Middle frontal gyrus (tissue), 1 donor: ENCODE measurements at regions not wholly inside any gene's neighbourhood (a gene's known extent, or its start where the extent isn't known, plus 50 kb on each side); places are given as distances from the start of the nearest gene placed in this dataset.
"Not testable (repeated sequence)": the region's sequence is repeated elsewhere in the genome, so short reads cannot be mapped to it uniquely, and the experiment has no call there.

Experiments used
- DNase-seq: peaks from one replicate; pipeline ENCODE4 v3.0.0-alpha.2; 2015; ENCODE audit warnings: low spot score; ENCODE audit errors: extremely low spot score

DNA sequence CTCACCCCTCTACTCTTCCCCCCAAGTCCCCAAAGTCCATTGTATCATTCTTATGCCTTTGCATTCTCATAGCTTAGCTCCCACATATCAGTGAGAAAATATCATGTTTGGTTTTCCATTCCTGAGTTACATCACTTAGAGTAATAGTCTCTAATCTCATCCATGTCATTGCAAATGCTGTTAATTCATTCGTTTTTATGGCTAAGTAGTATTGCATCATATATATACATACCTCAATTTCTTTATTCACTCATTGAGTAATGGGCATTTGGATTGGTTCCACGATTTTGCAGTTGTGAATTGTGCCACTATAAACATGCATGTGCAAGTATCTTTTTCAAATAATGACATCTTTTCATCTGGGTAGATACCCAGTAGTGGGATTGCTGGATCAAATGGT, 596.3 kb upstream of the RBFOX1 start:
- not testable (repeated sequence) for DNase-seq

DNA sequence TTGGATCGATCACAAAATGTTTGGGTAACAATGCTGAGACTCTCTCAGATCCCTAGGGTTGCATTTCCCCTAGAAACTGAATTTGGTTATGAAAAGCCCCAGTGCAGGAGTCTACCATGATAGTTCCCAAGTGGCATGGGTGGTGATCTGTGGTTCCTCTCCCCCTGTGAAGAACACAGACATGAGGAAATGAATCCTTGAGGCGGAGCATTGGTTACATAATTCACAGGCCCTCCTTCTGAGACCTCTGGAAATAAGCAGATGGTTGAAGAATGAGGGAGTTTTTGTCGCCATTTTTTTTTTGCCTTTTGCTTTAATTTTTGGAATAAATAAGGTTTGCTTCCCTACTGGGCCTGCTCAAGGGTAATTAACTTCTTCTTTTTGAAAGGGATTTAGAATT, 597.0 kb upstream of the RBFOX1 start:
- DNase-seq = no peak

GRCh38 chr16:6732166-6732565, 600.5 kb upstream of the RBFOX1 start:
- DNase-seq = no peak

- DNase-seq = no peak
These were observed 604.3 kb upstream of the RBFOX1 start for GRCh38 chr16:6728381-6728780.

DNA sequence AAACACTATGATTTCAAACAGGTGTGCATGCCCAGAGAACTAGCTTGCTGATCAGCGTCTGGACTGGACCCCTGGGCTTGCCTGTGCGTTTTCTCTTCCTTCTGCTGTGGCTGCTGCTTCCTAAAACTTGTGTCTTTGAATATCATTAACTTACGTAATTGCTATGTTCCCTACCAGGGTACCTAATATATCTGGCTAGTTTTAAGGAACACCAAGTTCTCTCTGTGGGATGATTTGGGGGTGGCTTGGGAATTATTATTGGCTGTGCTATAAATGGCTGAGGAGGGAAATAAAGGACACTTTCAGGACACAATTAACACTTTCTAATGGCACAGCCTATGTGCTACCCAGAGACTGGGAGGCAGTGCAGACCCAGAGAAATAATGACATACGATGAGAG, 606.0 kb upstream of the RBFOX1 start:
- no peak for DNase-seq

DNA sequence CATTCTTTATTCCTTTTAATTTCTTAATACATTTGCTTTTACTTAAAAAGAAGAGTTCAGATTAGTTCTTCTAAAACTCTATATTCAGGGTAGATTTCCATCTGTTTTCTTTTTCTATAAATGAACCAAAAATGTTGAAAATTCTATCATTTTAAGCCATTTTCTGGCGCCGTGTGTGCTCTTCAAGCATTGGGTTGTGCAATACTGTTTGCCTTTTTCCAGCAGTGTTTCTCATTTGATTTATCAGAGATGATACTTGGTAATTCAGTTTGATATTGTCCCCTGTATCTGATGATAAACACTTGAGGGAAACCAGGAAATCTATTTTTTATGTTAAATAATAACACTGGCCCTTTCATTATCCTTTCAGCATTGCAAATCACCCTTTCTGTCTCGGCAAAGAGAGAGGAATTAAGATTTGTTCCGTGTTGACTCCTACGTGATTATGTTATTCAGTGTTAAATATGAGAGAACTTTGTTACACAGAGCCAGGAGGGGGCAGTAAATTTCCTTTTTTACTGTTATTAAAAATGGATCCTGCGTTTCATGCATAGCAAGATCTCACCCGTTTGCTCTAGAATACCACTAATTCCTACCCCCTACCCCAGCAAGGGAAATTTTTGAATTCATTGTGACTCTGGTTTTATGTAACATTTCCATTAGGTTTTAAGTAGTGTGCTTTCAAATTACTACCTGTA, 606.9 kb upstream of the RBFOX1 start:
- DNase-seq = no peak

DNA sequence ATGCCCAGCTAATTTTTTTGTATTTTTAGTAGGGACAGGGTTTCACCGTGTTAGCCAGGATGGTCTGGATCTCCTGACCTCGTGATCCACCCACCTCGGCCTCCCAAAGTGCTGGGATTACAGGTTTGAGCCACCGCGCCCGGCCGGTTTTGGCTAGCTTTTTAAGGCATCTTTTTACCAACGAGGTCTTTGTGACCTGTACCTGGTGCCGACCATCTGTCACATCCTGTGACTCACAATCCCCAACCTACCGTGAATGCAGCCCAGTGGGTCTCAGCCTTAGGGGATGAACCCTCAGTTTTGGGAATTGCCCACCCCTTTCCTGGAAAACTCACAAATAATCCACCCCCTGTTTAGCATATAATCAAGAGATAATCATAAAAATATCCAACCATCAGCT, 607.4 kb upstream of the RBFOX1 start:
- DNase-seq = not testable (repeated sequence)

DNA sequence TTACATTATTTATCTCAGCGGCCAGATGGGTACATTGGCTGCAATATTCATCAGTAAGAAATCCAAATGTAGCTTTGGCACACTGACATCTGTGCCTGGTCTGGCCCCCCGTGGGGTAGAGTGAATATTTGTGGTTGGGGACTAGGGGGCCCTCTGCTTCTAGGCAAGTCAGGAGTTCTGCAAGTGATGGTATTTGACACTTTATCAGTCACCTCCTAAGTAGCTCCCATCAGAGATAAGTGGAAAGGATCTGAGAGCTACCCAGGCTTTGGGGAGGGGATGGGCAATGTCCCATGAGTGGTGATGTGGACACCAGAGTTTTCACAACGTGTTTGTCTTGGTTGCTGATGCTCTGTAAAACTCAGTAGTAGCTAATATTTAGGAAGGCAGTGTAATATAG, 609.9 kb upstream of the RBFOX1 start:
- DNase-seq = no peak

- no peak for DNase-seq
These were observed 618.1 kb upstream of the RBFOX1 start for GRCh38 chr16:6714510-6714909.

GRCh38 chr16:6709736-6710135, 622.9 kb upstream of the RBFOX1 start:
- DNase-seq = no peak

- DNase-seq = no peak
These were observed 623.9 kb upstream of the RBFOX1 start for GRCh38 chr16:6708576-6709215.

- no peak for DNase-seq
These were observed 628.2 kb upstream of the RBFOX1 start for GRCh38 chr16:6704306-6704930.

DNA sequence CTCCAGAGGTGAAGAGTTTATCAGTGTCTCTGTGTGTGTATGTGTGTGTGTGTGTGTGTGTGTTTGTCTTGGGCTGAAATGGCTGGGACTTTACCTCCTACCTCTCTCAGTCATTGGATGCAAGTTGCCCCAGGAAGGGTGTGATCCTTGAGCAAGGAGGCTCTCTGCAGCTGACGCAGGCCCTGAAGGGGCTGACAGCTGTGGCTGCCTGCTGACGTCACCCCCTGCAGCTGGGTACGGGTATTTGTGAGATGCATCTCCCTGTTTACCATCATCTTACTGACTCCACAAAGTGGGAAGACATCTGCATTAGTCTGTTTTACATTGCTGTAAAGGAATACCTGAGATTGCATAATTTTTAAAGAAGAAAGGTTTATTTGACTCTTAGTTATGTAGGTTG, 631.5 kb upstream of the RBFOX1 start:
- no peak for DNase-seq

GRCh38 chr16:6698548-6698947, 634.1 kb upstream of the RBFOX1 start:
- no peak for DNase-seq

DNA sequence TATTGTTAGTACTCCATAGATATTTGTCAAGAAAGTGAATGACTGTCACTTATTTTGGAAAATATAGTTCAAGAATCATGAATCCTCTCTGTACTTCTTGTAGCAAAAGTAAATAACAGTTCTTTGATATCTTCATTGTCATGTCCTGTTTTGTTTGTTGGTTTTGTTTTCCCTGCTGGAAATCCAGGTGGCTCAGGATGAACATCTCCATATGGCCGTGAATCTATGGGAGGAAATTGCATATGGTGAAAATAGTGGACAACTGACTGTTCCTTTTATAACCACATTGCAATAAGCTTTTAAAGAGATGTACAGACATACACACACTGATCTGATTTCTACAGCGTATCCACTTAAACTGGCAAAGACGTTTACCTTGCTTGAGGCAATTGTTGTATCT, 637.0 kb upstream of the RBFOX1 start:
- no peak for DNase-seq

- no peak for DNase-seq
These were observed 638.0 kb upstream of the RBFOX1 start for GRCh38 chr16:6694636-6695035.

- DNase-seq = not testable (repeated sequence)
These were observed 639.2 kb upstream of the RBFOX1 start for GRCh38 chr16:6693418-6693817.

DNA sequence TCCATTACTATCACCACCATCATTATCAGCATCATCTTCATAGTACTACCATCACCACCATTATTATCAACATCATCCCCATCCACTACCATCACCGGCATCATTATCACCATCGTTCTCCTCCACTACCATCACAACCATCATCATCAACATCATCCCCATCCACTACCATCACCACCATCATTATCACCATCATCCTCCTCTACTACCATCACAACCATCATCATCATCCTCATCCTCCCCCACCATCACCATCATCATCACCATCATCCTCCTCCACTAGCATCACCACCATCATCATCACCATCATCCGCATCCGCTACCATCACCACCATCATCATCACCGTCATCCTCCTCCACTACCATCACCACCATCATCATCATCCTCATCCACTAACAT, 639.8 kb upstream of the RBFOX1 start:
- DNase-seq = no peak

DNA sequence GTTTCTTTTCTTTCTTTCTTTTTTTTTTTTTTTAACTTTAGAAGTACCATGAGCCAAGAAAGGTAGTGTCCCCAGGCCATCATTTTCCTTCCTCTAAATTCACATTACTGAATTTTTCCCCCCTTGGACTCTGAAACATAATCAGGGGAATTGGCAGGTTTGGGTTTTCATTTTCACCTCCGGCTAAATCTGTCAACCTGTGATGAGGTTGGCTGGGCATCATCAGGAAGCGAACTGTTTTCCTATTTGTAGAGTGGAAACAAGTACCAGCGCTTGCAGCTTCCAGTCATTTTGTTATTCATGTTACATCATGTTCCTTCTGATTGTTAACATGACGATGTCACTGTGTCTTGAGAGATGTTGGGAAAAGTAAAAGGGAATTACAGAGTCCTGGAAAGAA, 641.9 kb upstream of the RBFOX1 start:
- DNase-seq = no peak

DNA sequence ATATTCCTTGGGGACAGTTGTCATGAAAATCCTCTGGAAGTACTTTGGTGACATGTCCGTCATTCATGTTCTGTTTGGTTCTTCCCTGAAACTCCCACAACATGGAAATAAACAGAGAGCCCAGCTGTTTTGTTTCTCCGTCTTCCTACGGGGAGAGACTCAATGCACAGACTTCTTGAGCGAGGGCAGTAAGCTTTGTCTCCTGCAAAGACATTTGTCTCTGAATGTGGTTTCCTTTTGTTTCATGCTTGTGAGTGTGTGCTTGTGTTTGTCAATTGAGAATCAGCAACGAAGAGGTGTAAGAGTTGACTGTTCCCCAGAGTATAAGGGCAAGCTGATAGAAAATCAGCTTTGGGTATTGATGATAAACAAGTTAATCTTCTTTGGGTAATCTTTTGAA, 643.0 kb upstream of the RBFOX1 start:
- DNase-seq = no peak

GRCh38 chr16:6687593-6687992, 645.1 kb upstream of the RBFOX1 start:
- no peak for DNase-seq

GRCh38 chr16:6684076-6684673, 648.5 kb upstream of the RBFOX1 start:
- DNase-seq = no peak
